HPDE6-E6E7 (cell line): ENCODE measurements at regions not wholly inside any gene's neighbourhood (a gene's known extent, or its start where the extent isn't known, plus 50 kb on each side); places are given as distances from the start of the nearest gene placed in this dataset.

Source experiments
- DNase-seq: peaks from one replicate; pipeline ENCODE4 v3.0.0; 2011; ENCODE audit warnings: missing footprints; ENCODE audit errors: extremely low spot score

DNA sequence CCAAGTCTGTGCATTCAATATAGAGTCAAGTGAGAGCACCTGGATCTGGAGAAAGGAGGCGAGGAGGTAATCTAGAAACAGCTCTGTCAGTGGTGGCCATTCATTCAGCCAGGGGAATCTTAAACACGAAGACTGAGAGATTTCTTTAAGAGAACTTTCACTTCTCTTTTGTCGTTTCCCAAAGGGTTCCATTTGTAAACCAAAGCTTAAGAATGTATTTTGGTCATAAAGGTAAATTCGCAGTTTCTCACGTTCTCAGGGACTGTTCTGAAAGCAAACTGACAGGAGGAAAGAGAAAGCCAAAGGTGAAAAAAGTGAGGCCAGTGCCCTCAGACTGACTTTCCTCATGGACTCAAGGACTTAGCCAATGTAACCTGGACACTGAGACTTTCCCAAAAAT, 513.5 kb downstream of the CMPK2 start:
- no peak for DNase-seq

DNA sequence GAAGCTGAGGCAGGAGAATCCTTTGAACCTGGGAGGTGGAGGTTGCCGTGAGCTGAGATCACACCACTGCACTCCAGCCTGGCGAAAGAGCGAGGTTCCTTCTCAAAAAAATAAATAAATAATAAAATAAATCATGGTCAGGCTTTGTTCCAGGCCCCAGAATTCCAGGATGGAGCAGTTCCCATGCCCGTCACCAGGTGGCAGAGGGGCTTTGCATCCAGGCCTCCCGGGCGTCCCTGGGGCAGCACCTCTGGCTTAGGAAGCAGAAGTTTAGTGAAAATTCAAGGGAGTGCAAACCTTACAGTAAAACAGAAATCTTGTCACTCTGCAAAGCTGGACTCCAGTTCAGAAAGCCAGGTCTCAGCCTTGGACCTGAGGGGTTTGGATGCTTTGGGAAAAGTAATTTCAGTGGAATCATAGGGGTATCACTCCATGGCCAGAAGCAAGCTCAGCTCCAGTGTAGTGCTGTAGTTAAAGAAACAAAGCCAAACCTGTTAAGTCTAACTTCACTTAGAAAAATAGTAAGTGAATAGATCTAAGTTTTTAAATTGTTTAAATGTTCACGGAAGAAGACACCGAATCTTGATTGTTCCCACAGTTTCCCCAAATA, 512.7 kb downstream of the CMPK2 start:
- no peak for DNase-seq

DNA sequence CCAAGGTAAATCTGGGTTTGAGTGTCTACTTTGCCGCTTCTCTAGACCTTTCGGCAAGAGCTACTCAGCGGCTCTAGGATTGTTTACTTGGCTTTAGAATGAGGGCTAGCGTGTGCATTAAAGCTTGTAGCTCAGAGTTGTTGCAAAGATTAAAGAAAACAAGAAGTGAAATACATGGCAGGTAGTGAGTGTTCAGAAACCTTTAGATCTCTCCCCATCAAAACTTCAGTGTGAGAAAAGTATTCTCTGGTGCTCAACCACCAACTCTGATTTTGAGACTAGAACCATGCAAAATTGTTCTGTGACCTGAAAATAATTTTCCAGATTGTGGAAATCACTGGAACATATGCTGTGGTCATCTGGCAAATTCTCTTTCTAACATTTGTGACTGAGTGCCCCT, 512.0 kb downstream of the CMPK2 start:
- no peak for DNase-seq

DNA sequence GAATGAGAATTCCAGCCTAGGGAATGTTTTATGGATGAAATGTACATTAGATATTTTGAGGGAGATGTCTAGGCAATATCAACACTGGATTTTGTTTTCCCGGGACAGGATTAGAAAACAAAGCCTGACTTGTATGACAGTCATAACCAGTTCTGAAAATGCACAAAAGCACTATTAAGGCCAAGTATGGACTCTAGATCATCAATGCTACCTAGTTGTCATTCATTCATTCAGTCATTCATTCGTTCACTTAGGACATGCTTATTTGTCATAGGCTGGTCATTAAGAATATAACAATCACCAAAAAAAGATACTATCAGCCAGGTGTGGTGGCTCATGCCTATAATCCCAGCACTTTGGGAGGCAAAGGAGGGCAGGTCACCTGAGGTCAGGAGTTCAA, 511.2 kb downstream of the CMPK2 start:
- DNase-seq: no peak

DNA sequence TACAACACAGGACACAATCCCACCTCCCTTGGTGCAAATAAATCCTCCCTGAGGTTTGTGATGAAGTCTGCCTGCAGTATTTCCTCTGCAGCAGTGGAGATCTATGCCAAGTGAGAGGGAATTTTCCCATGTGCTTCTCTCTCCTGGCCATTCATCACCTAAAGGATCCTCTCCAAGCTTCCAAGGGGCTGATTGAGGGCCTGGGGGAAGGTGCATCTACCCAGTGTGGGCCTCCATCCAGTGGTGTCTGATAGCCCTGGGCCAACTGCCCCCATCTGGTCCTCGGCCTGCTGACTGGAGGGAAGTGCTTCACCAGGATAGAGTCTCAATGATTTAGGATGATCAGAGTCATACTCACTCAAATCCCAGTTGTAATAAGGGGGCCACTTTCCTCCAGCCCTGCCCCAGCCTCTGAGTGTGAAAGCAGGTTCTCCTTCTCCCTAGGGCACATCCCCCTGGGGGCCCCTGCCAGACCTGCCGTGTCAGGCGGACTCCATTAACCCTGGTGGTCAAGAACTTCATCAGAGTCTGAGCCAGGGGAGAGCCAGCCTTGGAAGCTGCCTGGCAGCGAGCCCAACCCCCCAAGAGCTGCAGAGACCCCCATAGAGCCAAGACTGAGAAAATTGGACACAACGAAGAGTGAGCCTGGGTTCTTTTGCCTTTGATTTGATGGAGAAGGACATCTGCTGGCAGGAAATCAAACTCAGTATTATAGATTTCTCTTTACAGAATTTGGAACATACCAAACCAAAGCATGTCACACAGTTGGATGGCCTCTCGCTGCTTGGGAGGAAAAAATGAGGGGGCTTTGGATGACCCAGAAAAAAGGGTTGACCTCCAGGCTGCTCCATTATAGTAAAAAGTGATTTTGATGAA, 509.6 kb downstream of the CMPK2 start:
- no peak for DNase-seq

DNA sequence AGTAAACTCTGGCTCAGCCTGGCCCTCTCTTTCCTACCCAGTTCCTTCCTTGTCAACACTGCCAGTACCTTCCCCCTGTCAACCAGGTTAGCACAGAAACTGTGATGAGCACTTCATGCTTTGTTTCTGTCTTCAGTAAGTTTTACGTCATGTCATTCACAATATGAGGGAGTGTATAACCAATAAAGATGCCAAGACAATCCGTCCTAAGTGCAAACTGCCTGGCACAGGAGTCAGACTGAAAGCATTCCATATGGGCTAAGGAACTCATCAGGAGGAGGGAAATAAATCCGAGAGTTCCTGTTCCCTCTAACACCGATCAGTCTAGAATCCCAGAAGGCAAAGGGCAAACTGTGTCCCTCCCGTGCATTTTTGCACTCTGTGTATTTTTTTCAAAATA, 507.2 kb downstream of the CMPK2 start:
- no peak for DNase-seq

DNA sequence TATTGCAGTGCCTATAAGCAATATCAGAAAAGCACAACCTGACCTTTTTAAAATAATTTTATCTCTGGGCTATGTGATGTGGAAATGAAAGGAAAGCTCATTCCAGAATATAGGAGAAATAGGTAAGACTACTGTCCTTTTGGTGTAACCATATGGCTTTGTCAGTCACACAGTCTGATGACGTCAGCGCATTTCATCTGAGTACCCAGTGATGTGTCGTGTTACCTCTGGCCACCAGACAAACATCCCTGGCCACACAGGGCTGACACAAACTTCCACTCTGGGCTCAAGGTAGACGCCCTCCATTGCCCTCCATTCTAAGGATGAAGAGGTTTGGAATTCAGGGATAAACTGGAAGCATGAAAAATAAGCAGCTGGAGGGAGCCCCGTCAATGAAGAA, 506.7 kb downstream of the CMPK2 start:
- DNase-seq: no peak

DNA sequence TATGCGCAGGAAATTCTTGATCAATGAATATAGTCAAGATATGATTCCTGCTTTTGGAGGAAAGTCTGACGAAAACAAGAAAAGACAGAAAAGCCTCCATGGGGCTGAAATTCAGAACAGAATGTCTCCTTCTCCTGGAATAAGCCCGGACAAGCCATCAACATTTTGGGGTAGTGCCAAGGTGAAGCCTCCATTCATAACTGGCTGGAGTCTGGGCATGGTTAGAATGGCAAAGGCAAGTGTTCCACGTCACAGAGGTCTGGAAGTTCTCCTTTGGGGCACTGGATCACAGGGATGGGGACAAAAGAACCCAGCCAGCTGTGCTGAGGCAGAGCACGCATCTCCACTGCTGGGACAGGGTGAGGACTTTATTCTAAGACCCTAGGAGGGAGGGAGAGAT, 505.7 kb downstream of the CMPK2 start:
- DNase-seq: no peak

DNA sequence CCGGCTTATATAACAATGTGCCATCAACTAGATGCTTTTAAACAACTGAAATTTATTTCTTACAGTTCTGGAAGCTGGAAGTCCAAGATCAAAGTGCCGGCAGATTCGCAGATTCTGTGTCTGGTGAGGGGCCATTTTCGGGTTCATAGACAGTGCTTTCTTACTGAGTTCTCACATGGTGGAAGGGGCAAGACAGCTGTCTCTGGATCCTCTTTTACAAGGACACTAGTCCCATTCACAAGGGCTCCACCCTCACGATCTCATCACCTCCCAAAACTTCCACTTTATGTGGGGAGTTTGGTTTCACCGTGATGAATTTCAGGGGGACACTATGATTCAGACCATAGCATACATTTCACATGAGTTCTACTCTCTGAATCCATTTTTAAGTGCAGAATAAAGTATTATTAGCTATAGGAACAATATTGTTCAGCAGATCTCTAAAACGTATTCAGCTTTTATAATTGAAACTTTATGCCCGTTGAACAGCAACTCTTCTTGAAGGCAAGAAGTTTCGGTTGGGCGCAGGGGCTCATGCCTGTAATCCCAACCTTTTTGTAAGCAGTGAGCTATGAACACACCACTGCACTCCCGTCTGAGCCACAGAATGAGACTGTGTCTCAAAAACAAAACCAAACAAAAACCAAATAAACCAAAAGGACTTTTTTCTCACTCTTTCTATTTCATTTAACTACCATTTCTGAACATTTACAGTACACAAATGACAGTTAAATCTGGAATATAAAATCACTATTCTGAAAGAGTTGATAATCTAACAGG, 502.8 kb downstream of the CMPK2 start:
- DNase-seq: no peak

DNA sequence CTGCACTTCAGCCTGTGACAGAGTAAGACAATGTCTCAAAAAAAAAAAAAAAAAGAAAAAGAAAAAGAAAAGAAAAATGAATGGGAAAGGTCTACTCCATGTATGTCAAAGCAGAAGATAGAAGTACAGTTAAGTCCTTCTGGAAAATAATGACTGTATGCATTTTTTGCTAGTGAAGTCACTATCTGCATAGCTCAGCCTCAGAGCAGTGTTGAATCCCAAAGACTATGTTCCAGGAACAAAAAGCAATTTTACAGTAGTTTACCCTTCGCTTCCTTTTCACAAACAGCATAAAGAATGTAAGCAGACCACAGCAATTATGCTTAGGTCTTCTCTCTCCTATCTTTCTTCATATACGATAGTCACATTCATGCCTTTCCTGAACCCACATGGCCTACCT, 497.4 kb downstream of the CMPK2 start:
- no peak for DNase-seq

DNA sequence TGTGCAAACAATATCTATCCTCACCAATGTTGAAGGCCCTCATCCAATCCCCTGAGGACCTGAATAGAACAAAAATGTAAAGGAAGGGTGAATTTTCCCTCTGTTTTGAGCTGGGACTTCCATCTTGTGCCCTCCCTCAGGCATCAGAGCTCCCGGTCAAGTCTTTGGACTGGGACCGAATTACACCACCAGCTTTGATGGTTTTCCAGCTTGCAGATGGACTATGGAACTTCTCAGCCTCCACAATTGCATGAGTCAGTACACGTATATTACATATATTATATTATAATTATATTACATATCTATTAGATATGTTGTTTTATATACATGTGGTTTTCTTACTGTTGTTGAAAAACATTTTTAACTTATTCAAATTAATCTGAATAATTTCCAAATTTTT, 496.4 kb downstream of the CMPK2 start:
- DNase-seq: no peak

DNA sequence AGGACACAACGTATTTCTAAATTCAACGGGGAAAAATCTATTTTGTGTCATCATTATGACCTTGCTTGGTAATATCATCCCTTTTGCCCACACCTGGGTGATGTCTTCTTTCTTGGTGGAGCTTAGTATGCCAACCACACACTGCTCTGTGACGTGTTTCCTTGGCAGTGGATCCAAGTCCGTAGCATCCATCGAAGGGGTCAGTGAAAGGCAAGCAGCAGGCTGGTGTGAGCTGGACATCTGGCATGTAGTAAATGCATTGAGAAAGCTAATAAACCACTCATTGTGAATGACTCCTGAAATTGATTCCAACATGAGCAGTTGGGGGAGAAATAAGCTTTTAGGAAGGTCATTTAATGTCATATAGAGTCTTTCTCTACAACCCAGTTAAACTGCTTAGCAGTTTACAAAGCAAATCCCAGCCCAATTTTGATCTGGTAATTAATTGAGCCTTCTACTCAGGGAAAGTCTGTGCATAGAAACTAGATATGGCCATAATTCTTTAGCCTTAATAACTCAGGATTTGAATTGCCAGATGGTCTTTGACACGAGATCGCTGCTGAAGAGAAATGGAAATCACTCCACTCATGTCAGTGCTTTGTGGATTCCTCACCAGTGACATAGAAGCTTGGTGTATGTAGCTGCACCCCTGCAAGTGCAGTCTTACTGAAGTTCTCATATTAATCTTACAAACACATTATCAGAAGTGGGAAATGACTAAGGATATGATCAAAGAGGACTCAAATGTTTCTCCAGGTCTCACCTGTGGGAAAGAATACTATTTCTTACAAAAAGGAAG, 494.8 kb downstream of the CMPK2 start:
- DNase-seq: no peak

DNA sequence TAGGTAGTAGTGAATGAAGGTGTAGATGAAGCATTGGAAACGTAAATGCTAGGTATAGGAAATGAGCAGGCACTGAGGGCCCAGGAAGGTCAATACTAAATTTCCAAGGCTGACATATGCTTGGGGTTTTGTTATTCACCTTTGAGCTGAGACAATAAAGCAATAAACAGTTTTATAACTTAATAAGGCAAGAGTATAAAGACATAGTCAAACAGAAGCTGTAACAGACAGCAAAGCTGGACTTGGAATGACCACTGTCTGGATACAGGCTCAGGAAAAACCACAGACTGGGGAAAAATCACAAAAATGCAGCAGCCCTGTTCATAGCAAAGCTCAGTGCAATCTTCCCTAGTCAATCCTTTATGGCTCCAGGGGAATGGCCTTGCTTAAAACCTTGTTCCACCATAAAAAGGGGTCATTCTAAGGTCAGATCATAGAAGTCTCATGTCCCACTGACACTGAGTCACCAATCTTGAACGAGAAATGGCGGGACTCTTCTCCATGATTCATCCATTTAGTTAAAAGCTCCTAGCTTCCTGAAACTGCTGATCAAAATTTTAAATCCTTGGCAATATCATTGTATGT, 493.3 kb downstream of the CMPK2 start:
- no peak for DNase-seq

DNA sequence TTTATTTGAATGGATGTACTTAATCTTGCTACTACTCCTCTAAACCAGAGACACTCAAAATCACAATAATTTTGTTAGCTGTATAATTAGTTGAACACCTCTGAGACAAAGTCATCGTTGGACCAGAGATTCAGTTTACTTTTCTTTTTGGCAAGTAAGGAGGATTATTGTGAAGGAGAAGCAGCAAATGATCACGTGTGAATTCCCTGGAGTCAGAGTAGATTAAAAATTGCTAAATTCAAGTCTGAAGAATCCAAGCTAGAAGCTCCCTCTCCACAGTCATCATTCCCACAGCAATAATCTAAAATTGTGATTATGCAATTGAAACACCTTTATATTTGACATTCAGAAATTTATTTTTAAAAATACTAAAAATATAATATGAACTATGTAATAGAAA, 484.4 kb downstream of the CMPK2 start:
- DNase-seq: no peak

DNA sequence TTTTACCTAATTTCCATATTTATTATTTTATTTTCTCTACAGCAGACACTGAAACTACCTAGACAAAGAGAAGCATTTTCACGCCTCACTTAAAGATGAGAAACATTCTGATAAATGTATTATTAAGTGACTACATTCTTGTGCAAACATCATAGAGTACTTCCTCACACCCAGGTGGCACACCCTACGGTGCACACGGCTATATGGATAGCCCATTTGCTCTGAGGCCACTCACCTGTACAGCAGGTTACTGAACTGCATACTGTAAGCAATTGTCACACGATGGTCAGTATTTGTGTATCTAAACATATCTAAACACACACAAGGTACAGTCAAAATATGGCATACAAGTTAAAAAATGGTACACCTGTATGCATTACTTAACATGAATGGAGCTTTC, 481.4 kb downstream of the CMPK2 start:
- no peak for DNase-seq

DNA sequence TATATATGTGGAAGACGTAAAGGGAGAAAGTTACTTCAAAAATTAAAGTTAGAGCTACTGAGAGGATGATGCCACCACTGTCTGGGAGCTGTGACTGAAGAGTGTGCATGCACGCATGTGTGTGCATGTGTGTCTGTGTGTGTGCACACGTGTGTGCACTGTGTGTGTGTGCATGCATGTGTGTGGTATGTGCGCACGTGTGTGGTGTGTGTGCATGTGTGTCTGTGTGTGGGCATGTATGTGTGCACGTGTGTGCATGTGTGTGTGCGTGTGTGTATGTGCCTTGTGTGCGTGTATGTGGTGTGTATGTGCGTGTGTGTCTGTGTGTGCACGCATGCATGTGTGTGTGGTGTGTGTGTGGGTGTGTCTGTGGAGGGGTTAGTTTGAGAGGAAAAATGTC, 473.4 kb downstream of the CMPK2 start:
- DNase-seq: no peak

DNA sequence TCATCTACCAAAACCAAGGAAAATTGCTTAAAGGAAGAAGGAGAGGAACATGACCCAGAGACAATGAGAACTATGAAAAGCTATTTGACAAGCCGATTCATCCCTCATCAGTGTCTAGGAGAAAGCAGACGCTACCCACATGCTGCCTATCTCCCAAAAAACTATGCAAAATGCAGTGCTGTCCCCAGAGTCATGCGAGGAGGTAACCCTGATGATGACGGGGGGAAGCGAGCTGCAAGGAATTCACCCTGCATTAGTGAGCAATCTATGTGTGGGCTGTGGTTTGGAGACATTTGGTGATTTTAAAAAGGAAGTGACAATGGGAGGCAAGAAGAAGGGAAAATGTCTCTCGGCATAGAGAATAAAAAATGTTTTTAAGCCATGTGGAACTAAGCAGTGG, 472.7 kb downstream of the CMPK2 start:
- no peak for DNase-seq

DNA sequence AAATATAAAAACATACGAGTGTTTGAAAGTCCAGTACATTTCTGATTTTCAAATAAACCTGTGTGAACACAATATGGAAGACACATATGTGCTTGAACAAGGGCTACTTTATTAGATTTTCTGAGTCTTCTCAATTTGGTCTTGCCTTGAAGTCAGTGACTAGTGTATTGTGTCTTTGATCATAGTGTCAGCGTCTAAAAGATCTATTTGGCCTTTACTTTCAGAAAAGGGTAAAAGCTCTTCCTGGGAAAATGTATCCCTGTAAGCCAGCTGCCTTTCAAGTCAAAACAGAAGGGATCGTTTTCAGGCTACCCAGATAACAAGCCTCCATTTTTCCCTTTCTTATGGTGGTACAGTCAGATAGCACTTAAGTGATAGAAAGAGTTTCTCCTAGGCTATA, 471.9 kb downstream of the CMPK2 start:
- no peak for DNase-seq

DNA sequence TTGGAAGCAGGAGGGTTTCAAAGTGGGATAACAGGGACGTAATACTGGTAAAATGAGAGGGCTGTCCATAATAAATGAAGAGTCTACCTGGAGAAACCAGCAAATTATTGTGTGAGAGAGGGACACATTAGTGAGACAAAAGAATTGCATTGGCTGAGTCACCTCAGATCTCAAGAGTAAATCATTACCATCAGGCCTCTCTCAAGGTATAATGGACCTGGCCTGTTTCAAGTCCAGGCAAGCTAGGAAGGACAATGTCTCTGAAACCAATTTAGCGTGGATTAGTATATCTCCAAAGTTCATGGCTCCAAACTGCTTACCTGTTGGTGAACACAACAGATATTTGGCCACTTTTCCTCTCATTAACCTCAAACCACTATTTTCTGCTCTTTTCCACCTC, 471.4 kb downstream of the CMPK2 start:
- DNase-seq: no peak

DNA sequence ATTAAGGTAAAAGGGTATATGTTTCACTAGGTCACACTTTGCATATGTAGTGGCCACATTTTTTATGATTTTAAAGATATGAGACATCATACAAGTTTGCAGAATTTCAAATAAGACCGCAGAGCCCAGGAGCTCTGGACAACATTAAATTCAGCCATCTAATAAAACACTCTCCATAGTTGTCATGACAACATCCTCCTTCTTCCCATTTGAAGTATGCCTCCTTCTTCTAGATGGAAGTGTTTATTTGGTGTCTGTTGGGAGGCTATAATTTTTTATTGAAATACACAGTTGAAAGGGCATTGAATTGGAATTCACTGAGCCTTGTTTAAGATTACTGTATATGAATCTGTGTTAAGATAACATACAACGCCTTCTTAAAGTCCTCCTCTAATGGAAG, 467.3 kb downstream of the CMPK2 start:
- DNase-seq: no peak

DNA sequence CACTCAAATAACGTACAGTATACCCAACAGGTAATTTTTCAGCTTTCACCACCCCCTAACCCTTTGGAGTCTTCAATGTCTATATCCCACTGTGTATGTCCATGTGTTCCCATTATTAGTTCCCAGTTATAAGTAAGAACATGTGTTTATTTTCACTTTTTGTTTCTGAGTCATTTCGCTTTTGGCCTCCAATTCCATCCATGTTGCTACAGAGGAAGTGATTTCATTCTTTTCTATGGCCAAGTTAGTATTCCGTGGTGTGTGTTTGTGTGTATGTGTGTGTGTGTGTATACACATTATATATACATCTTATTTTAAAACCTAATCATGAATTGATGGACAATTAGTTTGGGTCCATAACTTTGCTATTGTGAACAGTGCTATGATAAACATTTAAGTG, 464.4 kb downstream of the CMPK2 start:
- no peak for DNase-seq

DNA sequence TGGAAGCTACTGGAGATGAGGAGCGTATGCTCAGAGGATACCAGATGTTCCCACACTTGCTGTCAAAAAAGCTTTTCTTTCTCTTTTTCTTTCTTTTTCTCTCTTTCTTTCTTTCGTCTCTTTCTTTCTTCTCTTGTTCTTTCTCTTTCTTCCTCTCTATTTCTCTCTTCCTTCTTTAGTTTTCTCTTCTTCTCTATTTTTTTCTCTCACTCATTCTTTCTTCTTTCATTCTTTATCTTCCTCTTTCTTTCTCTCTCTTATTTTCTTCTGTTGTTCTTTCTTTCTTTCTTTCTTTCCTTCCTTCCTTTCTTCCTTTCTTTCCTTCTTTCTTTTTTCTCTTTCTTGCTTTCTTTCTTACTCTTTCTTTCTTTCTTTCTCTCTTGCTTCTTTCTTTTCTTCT, 457.6 kb downstream of the CMPK2 start:
- DNase-seq: no peak
